CD4-positive, alpha-beta T cell treated with Interferon alpha-2 for 1 hour (primary cell): ENCODE measurements at regions not wholly inside any gene's neighbourhood (a gene's known extent, or its start where the extent isn't known, plus 50 kb on each side); places are given as distances from the start of the nearest gene placed in this dataset.
A peak's percentile ranks its signal among the peaks of the same experiment; 100 is the strongest.

Experiments
- DNase-seq, 2 donors: peaks; one replicate each; pipeline ENCODE4 v3.0.0-alpha.2; 2020 to 2022

GRCh38 chr7:3196629-3197400 lies 104.2 kb upstream of the SDK1 start:
- no peak for DNase-seq

- DNase-seq, result no peak
Measured at GRCh38 chr7:3197567-3198213, 103.4 kb upstream of the SDK1 start.

GRCh38 chr7:3198316-3198715 lies 102.7 kb upstream of the SDK1 start:
- no peak for DNase-seq

- DNase-seq, result peak; percentile 4 to 29
Measured at GRCh38 chr7:3200504-3200903, 100.5 kb upstream of the SDK1 start.

GRCh38 chr7:3201306-3201705 lies 99.7 kb upstream of the SDK1 start:
- no peak for DNase-seq

- no peak for DNase-seq
Measured at GRCh38 chr7:3201937-3202710, 98.9 kb upstream of the SDK1 start.

- no peak for DNase-seq
Measured at GRCh38 chr7:3204526-3204925, 96.5 kb upstream of the SDK1 start.

GRCh38 chr7:3206101-3206500 lies 95.0 kb upstream of the SDK1 start:
- DNase-seq, result no peak

GRCh38 chr7:3206771-3207191 lies 94.3 kb upstream of the SDK1 start:
- DNase-seq, result no peak

- no peak for DNase-seq
Measured at GRCh38 chr7:3207387-3207902, 93.6 kb upstream of the SDK1 start.

GRCh38 chr7:3210531-3210930 lies 90.5 kb upstream of the SDK1 start:
- no peak for DNase-seq

- no peak for DNase-seq
Measured at GRCh38 chr7:3214090-3214413, 87.0 kb upstream of the SDK1 start.

- no peak for DNase-seq
Measured at GRCh38 chr7:3215624-3216585, 85.1 kb upstream of the SDK1 start.

- no peak for DNase-seq
Measured at GRCh38 chr7:3217166-3217565, 83.9 kb upstream of the SDK1 start.

GRCh38 chr7:3218411-3219225 lies 82.4 kb upstream of the SDK1 start:
- no peak for DNase-seq

GRCh38 chr7:3229904-3230470 lies 71.1 kb upstream of the SDK1 start:
- DNase-seq, result no peak

GRCh38 chr7:3230908-3231307 lies 70.1 kb upstream of the SDK1 start:
- DNase-seq, result no peak

GRCh38 chr7:3232228-3232627 lies 68.8 kb upstream of the SDK1 start:
- no peak for DNase-seq

- DNase-seq, result no peak
Measured at GRCh38 chr7:3233301-3233700, 67.8 kb upstream of the SDK1 start.

- no peak for DNase-seq
Measured at GRCh38 chr7:3234051-3234450, 67.0 kb upstream of the SDK1 start.

GRCh38 chr7:3234851-3235250 lies 66.2 kb upstream of the SDK1 start:
- no peak for DNase-seq
